Uterus (tissue), 2 donors: ENCODE measurements at regions not wholly inside any gene's neighbourhood (a gene's known extent, or its start where the extent isn't known, plus 50 kb on each side); places are given as distances from the start of the nearest gene placed in this dataset.

Experiments used
- POLR2A ChIP-seq, 2 donors: fragments of 450-650 bp; IDR thresholded peaks; one replicate each; pipeline ENCODE4 v1.6.1; 2016; ENCODE audit warnings: antibody characterized with exemption in 2 of 2, mild to moderate bottlenecking in 1 of 2, moderate library complexity in 1 of 2
- TF ChIP-seq, protein P1 (sequence below), 4 experiments: fragments of 200-600 bp in 2 of 4; fragments of 450-650 bp in 2 of 4; sonication (generic) in 2 of 4; IDR thresholded peaks; one replicate each; pipeline ENCODE4 v1.5.1; 2016 to 2019; ENCODE audit warnings: antibody characterized with exemption in 4 of 4, mild to moderate bottlenecking in 2 of 4, moderate library complexity in 1 of 4

DNA sequence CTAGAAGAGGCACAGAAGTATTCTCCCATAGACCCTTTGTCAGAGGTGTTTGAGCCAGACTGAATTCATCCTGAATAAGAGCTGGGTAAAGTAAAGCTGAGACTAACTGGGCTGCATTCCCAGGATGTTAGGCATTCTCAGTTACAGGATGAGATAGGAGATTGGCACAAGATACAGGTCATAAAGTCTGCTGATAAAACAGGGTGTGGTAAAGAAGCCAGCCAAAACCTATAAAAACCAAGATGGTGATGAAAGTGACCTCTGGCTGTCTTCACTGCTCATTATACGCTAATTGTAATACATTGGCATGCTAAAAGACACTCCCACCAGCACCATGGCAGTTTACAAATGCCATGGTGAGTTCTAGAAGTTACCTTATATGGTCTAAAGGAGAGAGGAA lies 364.9 kb upstream of the TMEFF2 start:
- TF ChIP-seq, protein P1, sequence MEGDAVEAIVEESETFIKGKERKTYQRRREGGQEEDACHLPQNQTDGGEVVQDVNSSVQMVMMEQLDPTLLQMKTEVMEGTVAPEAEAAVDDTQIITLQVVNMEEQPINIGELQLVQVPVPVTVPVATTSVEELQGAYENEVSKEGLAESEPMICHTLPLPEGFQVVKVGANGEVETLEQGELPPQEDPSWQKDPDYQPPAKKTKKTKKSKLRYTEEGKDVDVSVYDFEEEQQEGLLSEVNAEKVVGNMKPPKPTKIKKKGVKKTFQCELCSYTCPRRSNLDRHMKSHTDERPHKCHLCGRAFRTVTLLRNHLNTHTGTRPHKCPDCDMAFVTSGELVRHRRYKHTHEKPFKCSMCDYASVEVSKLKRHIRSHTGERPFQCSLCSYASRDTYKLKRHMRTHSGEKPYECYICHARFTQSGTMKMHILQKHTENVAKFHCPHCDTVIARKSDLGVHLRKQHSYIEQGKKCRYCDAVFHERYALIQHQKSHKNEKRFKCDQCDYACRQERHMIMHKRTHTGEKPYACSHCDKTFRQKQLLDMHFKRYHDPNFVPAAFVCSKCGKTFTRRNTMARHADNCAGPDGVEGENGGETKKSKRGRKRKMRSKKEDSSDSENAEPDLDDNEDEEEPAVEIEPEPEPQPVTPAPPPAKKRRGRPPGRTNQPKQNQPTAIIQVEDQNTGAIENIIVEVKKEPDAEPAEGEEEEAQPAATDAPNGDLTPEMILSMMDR (IDR thresholded peaks at IDR 0.05): no peak
- TF ChIP-seq POLR2A (IDR thresholded peaks at IDR 0.05): no peak
